ENCODE measurements at regions not wholly inside any gene's neighbourhood (a gene's known extent, or its start where the extent isn't known, plus 50 kb on each side); places are given as distances from the start of the nearest gene placed in this dataset.

DNA sequence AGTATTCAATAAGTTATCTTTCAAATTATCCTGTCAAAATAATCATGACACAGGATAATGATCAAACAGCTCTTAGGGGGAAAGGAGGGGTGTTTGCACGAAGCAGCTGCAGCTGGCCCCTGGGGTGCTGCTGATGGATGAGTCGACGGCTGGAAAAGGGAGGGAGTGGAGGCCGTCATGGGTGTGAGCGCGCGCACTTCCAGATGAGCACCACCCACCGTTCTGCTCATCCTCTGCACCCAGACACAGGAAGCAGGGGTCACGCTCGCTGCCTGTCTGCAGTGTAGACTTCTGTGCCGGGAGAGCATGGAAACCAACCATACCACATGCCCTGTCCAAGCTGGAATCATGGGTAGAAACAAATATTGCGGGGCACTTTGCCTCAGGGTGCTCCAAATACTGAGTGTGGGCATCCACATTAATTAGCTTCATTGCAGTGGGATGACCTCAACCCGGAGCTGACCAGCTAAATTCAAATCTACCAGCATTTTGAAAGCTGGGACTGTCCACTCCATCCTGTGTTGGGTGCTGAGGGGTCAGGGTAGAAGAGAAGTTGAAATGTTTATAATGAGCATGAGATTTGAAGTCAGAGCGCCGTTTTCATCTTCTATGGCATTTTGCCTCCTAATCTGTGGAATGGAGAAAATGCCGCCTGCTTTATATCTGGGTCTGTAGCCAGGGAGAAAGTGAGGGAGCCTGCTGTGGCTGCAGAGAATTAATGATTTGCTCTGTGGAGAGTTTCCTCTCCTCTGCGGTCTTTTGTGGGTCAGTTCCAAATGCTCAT lies 802.4 kb downstream of the TBC1D22A start:
- Histone ChIP-seq H3K27me3 (ENCODE audit: control insufficient read depth, insufficient read depth, low read length) (no peaks in the 10 kb centered on the region), H3K36me3 (ENCODE audit: control insufficient read depth, insufficient read depth, low read length) (no peaks in the 10 kb centered on the region), H3K4me3 (ENCODE audit: low read depth, low read length) (no peak overlapping the region)
- FAIRE-seq, result no peak
- TF ChIP-seq, protein P1, sequence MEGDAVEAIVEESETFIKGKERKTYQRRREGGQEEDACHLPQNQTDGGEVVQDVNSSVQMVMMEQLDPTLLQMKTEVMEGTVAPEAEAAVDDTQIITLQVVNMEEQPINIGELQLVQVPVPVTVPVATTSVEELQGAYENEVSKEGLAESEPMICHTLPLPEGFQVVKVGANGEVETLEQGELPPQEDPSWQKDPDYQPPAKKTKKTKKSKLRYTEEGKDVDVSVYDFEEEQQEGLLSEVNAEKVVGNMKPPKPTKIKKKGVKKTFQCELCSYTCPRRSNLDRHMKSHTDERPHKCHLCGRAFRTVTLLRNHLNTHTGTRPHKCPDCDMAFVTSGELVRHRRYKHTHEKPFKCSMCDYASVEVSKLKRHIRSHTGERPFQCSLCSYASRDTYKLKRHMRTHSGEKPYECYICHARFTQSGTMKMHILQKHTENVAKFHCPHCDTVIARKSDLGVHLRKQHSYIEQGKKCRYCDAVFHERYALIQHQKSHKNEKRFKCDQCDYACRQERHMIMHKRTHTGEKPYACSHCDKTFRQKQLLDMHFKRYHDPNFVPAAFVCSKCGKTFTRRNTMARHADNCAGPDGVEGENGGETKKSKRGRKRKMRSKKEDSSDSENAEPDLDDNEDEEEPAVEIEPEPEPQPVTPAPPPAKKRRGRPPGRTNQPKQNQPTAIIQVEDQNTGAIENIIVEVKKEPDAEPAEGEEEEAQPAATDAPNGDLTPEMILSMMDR (IDR thresholded peaks at IDR 0.05; ENCODE audit: insufficient read depth, low read length, severe bottlenecking), result no peak
- DNase-seq (ENCODE audit: low read depth), result no peak

DNA sequence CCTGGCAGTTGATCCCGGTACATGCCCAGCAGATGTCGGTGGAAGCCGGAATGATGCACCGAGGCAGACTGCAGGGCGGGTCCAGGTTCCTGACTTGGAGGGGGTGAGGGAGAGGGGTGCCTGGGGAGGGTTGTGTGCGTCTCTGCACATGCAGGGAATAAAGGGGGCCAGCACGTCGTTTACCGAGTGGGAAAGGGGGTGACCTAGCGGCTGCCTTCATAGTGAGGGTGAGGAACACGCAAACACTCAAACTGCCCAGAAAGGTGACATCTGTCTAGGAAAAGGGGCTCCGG lies 801.7 kb downstream of the TBC1D22A start:
- Histone ChIP-seq H3K4me3 (ENCODE audit: low read depth, low read length) (no peak overlapping the region), H3K27me3 (ENCODE audit: control insufficient read depth, insufficient read depth, low read length) (no peaks in the 10 kb centered on the region), H3K36me3 (ENCODE audit: control insufficient read depth, insufficient read depth, low read length) (no peaks in the 10 kb centered on the region)
- TF ChIP-seq, protein P1 (IDR thresholded peaks at IDR 0.05; ENCODE audit: insufficient read depth, low read length, severe bottlenecking), result no peak
- FAIRE-seq, result no peak
- DNase-seq (ENCODE audit: low read depth), result no peak

DNA sequence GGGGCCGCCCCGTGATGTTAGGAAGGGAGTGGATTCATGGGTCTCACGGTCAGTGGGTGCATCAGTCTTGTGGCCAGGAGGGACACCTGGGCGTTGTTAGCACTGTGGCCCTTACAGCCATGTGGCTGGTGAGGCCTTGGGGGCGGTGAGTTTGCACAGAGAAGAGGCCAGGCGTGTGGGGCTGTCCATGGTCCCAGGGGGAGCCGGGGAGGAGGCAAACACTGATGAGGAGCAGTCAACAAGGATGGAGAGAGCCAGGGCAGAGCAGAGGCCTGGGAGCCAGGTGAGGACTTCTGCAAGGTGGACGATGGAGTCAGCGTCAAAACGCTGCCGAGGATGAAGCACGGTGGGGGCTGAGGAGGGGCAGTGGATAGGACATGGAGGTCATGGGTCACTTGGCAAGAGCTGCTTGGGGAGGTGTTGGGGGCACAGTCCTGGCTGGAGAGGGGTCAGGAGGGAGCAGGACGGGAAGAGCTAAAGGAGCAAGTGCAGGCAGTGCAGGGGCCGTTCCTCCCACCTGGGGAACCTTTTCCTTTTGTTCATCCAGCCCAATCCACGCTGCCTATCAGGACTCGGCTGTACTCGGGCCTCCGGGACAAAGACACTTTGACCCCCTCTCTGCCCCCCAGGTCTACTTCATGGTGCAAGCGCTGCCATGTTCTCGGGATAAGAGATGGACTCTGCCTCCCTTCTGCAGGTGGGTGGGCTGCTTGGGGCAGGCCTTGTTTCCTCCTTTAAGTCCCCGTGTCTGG lies 801.1 kb downstream of the TBC1D22A start:
- Histone ChIP-seq H3K27me3 (ENCODE audit: control insufficient read depth, insufficient read depth, low read length) (no peaks in the 10 kb centered on the region), H3K36me3 (ENCODE audit: control insufficient read depth, insufficient read depth, low read length) (no peaks in the 10 kb centered on the region), H3K4me3 (ENCODE audit: low read depth, low read length) (no peak overlapping the region)
- FAIRE-seq (no peak), DNase-seq (ENCODE audit: low read depth) (no peak)
- TF ChIP-seq, protein P1 (IDR thresholded peaks at IDR 0.05; ENCODE audit: insufficient read depth, low read length, severe bottlenecking), result no peak

DNA sequence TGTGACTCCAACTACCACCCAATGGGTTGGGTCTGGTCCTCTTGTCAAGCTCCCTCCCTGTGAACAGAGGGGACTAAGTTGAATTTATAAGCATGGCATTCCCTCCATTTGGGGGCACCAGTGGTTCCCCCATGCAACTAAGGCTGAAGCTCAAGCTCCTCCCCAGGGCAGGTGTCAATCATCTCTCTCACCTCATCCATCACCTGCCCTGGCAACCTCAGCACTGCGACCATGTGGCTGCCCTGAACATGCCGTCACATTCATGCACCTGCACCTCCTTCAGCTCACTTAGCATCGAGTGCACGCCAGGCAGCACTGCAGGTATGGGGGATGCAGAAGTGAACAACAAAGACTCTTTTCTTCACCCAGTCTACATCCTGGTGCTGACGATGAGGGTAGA lies 799.3 kb downstream of the TBC1D22A start:
- Histone ChIP-seq H3K36me3 (ENCODE audit: control insufficient read depth, insufficient read depth, low read length) (no peaks in the 10 kb centered on the region), H3K4me3 (ENCODE audit: low read depth, low read length) (no peak overlapping the region), H3K27me3 (ENCODE audit: control insufficient read depth, insufficient read depth, low read length) (no peaks in the 10 kb centered on the region)
- DNase-seq (ENCODE audit: low read depth) (no peak), FAIRE-seq (no peak)
- TF ChIP-seq, protein P1 (IDR thresholded peaks at IDR 0.05; ENCODE audit: insufficient read depth, low read length, severe bottlenecking), result no peak

DNA sequence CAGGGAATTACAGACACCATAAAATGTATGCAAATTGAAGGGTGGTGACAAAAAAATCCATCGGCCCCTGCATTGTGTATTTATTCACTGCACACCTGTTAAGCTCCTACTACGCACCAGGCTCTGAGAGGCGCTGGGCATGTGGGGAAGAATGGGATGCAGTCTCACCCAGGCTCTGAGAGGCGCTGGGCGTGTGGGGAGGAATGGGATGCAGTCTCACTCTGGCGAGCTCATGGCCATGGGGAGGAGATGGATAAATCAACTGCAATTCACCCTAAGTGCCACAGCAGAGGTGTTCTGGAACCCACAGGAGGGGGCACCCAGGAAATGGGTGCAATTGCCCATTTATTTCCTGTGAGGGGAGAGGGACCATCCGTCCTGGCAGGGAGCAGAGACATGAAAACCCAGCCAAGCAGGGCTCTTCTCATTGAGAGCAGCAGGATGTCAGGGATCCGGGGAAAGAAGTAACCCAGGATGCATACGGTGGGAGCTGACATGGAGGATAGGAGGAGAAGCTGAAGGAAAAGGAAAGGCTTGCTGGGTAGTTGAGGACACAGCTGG lies 798.7 kb downstream of the TBC1D22A start:
- Histone ChIP-seq H3K36me3 (ENCODE audit: control insufficient read depth, insufficient read depth, low read length) (no peaks in the 10 kb centered on the region), H3K4me3 (ENCODE audit: low read depth, low read length) (no peak overlapping the region), H3K27me3 (ENCODE audit: control insufficient read depth, insufficient read depth, low read length) (no peaks in the 10 kb centered on the region)
- TF ChIP-seq, protein P1 (IDR thresholded peaks at IDR 0.05; ENCODE audit: insufficient read depth, low read length, severe bottlenecking), result no peak
- no peak for DNase-seq (ENCODE audit: low read depth)
- FAIRE-seq, result no peak

All from bronchial epithelial cell (primary cell).